Adipocyte (in vitro differentiated cells): ENCODE measurements at regions not wholly inside any gene's neighbourhood (a gene's known extent, or its start where the extent isn't known, plus 50 kb on each side); places are given as distances from the start of the nearest gene placed in this dataset.

Source experiments
- DNase-seq: peaks from one replicate; pipeline ENCODE4 v3.0.0-alpha.2; 2015; ENCODE audit warnings: low read depth
- H3K27me3 ChIP-seq: replicated peaks from 2 replicates; pipeline ENCODE4 v1.7.0; 2013; ENCODE audit warnings: mild to moderate bottlenecking, low read length, moderate library complexity; ENCODE audit not compliant: control insufficient read depth, insufficient read depth
- H3K36me3 ChIP-seq: 2 replicates; pipeline ENCODE4 v1.7.0; 2013; ENCODE audit warnings: low read length, mild to moderate bottlenecking, moderate library complexity; ENCODE audit not compliant: control insufficient read depth, insufficient read depth, severe bottlenecking
- H3K4me1 ChIP-seq: 2 replicates; pipeline ENCODE4 v1.7.0; 2013; ENCODE audit warnings: mild to moderate bottlenecking, low read length, moderate library complexity; ENCODE audit not compliant: control insufficient read depth, insufficient read depth
- H3K4me3 ChIP-seq: 2 replicates; pipeline ENCODE4 v1.7.0; 2013; ENCODE audit warnings: mild to moderate bottlenecking, low read length, moderate library complexity
- H3K9ac ChIP-seq: 2 replicates; pipeline ENCODE4 v1.7.0; 2013; ENCODE audit warnings: mild to moderate bottlenecking, low read length, moderate library complexity
- H3K9me3 ChIP-seq: 2 replicates; pipeline ENCODE4 v1.7.0; 2013; ENCODE audit warnings: mild to moderate bottlenecking, low read length, moderate library complexity; ENCODE audit not compliant: control insufficient read depth

GRCh38 chr4:166308647-166309046, 435.6 kb downstream of the TLL1 start:
- no peaks in the 10 kb centered on the region for H3K9me3 ChIP-seq

DNA sequence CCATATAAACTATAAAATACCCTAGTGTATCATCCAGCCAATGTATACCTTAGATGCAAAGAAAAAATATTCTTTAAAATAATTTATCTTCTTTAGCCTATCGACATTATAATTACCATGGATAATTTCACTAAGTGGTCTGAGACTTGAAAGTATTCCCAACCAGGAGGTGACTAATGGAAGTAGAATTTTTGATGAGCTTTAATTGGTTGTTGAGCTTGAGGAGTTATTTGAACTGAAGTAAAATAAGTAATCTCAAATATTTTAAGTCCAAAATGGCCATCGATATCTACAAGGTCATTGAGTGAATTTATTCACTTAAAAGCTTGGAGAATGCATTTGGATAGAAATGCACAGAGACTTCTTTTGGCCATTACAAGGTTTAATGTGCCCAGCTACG, 436.2 kb downstream of the TLL1 start:
- no peak overlapping the region for H3K9ac ChIP-seq
- DNase-seq = no peak
- H3K9me3 ChIP-seq = no peaks in the 10 kb centered on the region
- peaks cover 7% of the 10 kb centered on the region for H3K4me1 ChIP-seq
- no peak overlapping the region for H3K4me3 ChIP-seq
- no peaks in the 10 kb centered on the region for H3K36me3 ChIP-seq
- no peaks in the 10 kb centered on the region for H3K27me3 ChIP-seq

More at GRCh38 chr4:166308647-166309046, 435.6 kb downstream of the TLL1 start:
- no peak overlapping the region for H3K9ac ChIP-seq
- H3K4me3 ChIP-seq = no peak overlapping the region
- H3K4me1 ChIP-seq = peaks cover 7% of the 10 kb centered on the region
- no peak for DNase-seq
- H3K36me3 ChIP-seq = no peaks in the 10 kb centered on the region
- H3K27me3 ChIP-seq = no peaks in the 10 kb centered on the region

- peak; percentile 24 for DNase-seq
- Histone ChIP-seq H3K4me1 (peaks cover 7% of the 10 kb centered on the region), H3K9me3 (no peaks in the 10 kb centered on the region), H3K36me3 (no peaks in the 10 kb centered on the region), H3K9ac (no peak overlapping the region), H3K27me3 (no peaks in the 10 kb centered on the region), H3K4me3 (no peak overlapping the region)
Measured at GRCh38 chr4:166311169-166311568, 438.1 kb downstream of the TLL1 start.

- Histone ChIP-seq H3K4me3 (no peak overlapping the region), H3K9me3 (no peaks in the 10 kb centered on the region), H3K4me1 (peaks cover 7% of the 10 kb centered on the region), H3K9ac (no peak overlapping the region), H3K27me3 (no peaks in the 10 kb centered on the region), H3K36me3 (no peaks in the 10 kb centered on the region)
- DNase-seq = peak; percentile 24
Measured at GRCh38 chr4:166312166-166312565, 439.1 kb downstream of the TLL1 start.

DNA sequence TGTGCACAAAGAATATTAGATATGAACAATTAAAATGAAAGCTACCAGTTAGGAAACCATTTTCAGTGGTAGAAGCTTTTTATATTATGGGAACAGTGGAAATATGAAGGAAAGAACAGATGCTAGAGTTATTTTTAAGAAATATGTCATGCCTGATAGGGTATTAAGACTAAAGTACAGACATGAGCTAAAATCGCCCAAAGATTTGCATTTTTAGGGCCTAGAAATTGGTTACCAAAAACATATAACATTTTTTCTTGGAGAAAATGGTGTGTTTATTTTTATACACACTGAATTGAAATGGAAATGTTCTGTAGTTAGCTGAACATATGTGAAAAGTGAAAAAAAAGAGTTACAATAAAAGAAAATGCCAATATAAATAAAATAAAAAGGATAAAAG, 441.9 kb downstream of the TLL1 start:
- Histone ChIP-seq H3K4me3 (no peak overlapping the region), H3K27me3 (no peaks in the 10 kb centered on the region), H3K4me1 (peaks cover 18% of the 10 kb centered on the region), H3K36me3 (no peaks in the 10 kb centered on the region), H3K9ac (no peak overlapping the region), H3K9me3 (no peaks in the 10 kb centered on the region)
- no peak for DNase-seq

- Histone ChIP-seq H3K27me3 (no peaks in the 10 kb centered on the region), H3K9ac (no peak overlapping the region), H3K36me3 (no peaks in the 10 kb centered on the region), H3K4me1 (peaks cover 18% of the 10 kb centered on the region), H3K4me3 (no peak overlapping the region), H3K9me3 (no peaks in the 10 kb centered on the region)
- DNase-seq = no peak
Measured at GRCh38 chr4:166315721-166316467, 442.9 kb downstream of the TLL1 start.

GRCh38 chr4:166318810-166319525, 445.9 kb downstream of the TLL1 start:
- Histone ChIP-seq H3K4me3 (no peak overlapping the region), H3K4me1 (peaks cover 11% of the 10 kb centered on the region), H3K27me3 (no peaks in the 10 kb centered on the region), H3K9me3 (no peaks in the 10 kb centered on the region), H3K36me3 (no peaks in the 10 kb centered on the region), H3K9ac (no peak overlapping the region)
- DNase-seq = peak; percentile 58

- DNase-seq = no peak
- Histone ChIP-seq H3K9ac (no peak overlapping the region), H3K4me1 (peaks cover 11% of the 10 kb centered on the region), H3K9me3 (no peaks in the 10 kb centered on the region), H3K4me3 (no peak overlapping the region), H3K36me3 (no peaks in the 10 kb centered on the region), H3K27me3 (no peaks in the 10 kb centered on the region)
Measured at GRCh38 chr4:166323250-166323649, 450.2 kb downstream of the TLL1 start.

DNA sequence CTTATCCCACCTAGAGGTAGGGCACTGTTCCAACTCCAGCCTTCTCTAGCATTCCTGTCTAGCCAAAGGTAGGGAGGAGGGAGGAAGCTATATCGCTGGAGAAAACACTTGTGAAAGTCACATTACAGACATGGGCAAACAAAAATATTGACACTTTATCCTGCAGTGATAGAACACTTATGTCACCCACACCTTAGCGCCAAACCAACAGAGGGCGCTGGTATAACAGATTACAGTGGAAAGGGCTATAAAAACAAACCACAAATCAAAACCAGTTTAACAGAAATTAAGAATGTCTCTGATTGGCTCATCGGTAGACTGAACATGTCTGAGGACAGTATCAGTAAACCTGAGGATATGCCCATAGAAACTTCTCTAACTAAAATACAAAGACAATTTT, 451.3 kb downstream of the TLL1 start:
- Histone ChIP-seq H3K4me1 (peaks cover 3% of the 10 kb centered on the region), H3K9me3 (no peaks in the 10 kb centered on the region), H3K27me3 (no peaks in the 10 kb centered on the region), H3K9ac (no peak overlapping the region), H3K4me3 (no peak overlapping the region), H3K36me3 (no peaks in the 10 kb centered on the region)
- peak; percentile 14 for DNase-seq

DNA sequence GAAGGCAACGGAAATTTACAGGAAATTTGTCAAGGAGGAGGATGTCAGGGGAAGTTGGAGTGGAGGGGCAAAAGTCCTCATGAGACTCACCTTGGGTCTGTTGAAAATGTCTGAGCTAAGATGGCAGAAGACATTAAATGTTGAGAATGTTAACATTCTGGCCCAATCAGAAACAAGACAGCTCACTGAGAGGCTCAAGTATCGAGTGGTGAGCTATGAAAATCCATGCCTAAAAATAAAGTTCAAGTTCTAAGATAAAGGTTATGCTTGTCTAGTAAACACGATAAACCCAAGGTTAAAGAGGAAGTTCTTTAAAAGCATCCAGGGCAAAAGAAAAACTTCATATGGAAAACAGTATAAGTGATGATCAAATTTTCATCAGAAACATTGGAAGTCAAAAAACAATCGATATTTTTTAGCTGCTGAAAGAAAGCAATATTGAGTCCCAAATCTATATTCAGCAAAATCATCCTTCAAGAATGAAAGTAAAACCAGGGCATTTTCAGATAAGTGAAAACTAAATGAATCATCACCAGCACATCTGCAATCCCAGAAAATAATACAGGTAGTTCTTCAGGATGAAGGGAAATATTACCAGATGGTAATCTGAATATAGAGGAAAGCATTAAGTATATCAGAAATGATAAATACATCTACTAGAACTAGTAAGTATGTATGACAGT, 462.4 kb downstream of the TLL1 start:
- no peaks in the 10 kb centered on the region for H3K9me3 ChIP-seq
- no peaks in the 10 kb centered on the region for H3K4me1 ChIP-seq
- H3K36me3 ChIP-seq = no peaks in the 10 kb centered on the region
- no peak for DNase-seq
- no peaks in the 10 kb centered on the region for H3K27me3 ChIP-seq
- no peak overlapping the region for H3K4me3 ChIP-seq
- H3K9ac ChIP-seq = no peak overlapping the region

DNA sequence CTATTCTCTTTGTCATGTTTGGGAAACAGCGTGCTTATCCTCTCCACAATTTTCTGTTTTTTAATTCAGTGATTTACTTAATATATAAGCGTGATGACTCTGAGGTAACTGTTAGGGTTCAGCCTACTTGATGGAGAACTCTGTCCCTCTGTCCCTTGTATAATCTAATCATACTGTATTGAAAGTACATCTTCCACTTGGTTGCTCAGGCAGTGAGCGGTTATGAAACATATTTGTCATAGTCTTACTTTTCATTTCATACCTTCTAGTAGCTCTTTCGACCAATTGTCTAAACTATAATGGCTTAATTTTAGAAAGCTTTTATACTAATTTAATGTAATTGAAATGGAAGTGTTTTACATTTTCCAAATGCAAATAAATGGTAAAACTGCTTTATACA, 469.0 kb downstream of the TLL1 start:
- no peaks in the 10 kb centered on the region for H3K9me3 ChIP-seq
- H3K27me3 ChIP-seq = no peaks in the 10 kb centered on the region
- no peaks in the 10 kb centered on the region for H3K4me1 ChIP-seq
- no peaks in the 10 kb centered on the region for H3K36me3 ChIP-seq
- no peak for DNase-seq
- H3K4me3 ChIP-seq = no peak overlapping the region
- no peak overlapping the region for H3K9ac ChIP-seq
